ENCODE measurements at regions not wholly inside any gene's neighbourhood (a gene's known extent, or its start where the extent isn't known, plus 50 kb on each side); places are given as distances from the start of the nearest gene placed in this dataset.

DNA sequence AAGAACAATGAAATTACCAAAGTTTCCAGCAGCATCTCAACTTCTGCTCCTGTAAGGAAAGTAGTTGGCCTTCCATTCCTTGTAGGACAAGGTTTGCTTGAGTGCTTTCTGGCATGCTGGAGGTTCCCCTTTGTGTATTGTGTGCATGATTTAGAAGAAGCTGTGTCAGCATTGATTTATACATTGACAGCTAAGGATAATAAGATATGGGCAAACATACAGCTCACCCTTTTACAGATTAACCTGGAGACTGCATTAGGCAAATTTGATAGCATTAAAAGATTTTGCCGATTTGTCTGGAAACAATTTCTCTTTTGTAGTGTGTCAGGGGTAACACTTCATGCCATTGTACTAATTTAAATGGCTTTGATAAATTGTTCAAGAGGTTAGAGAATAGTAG lies 221.8 kb upstream of the PACRGL start:
- intact Hi-C loops (cut with micrococcal nuclease) (no loop called here), dilution Hi-C loops (cut with MboI; ENCODE audit: extremely low pct_ligation_motif_present, low sequenced_read_pairs) (no loop called here)
- ChIA-PET CTCF (interaction anchor here (1.6 kb wide), 1 partner anchor 20 kb away, joined by 3 read pairs; no protein-coding TSS in a partner anchor), POLR2A (no interaction called here)
- BruUV-seq (replicated peaks), result no TSS peak
- H3K27me3 ChIP-seq (ENCODE audit: control insufficient read depth in 2 of 2, insufficient read depth in 2 of 2, low read length in 2 of 2), result no peaks in the 10 kb centered on the region
- H3K9me3 ChIP-seq (replicated peaks; ENCODE audit: control insufficient read depth, insufficient read depth, low read length), result no peaks in the 10 kb centered on the region
- no peaks in the 10 kb centered on the region for H3K79me2 ChIP-seq (ENCODE audit: control insufficient read depth, insufficient read depth, low read length)
- no peak overlapping the region for H2AFZ ChIP-seq (ENCODE audit: low read depth, low read length)
- no peak for DNase-seq (ENCODE audit: low read depth, low spot score)
- TF ChIP-seq FOS (IDR thresholded peaks at IDR 0.05; ENCODE audit: borderline replicate concordance, insufficient read depth, low read length), result no peak
- TF ChIP-seq, protein P1, sequence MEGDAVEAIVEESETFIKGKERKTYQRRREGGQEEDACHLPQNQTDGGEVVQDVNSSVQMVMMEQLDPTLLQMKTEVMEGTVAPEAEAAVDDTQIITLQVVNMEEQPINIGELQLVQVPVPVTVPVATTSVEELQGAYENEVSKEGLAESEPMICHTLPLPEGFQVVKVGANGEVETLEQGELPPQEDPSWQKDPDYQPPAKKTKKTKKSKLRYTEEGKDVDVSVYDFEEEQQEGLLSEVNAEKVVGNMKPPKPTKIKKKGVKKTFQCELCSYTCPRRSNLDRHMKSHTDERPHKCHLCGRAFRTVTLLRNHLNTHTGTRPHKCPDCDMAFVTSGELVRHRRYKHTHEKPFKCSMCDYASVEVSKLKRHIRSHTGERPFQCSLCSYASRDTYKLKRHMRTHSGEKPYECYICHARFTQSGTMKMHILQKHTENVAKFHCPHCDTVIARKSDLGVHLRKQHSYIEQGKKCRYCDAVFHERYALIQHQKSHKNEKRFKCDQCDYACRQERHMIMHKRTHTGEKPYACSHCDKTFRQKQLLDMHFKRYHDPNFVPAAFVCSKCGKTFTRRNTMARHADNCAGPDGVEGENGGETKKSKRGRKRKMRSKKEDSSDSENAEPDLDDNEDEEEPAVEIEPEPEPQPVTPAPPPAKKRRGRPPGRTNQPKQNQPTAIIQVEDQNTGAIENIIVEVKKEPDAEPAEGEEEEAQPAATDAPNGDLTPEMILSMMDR (IDR thresholded peaks at IDR 0.05; ENCODE audit: extremely low read depth in 1 of 2, insufficient read depth in 1 of 2, low read depth in 1 of 2, low read length in 2 of 2), result no peak
- no peak for TF ChIP-seq POLR2AphosphoS5 (IDR thresholded peaks at IDR 0.05; ENCODE audit: insufficient read depth, low read depth, low read length)
- no peak for TF ChIP-seq JUN (IDR thresholded peaks at IDR 0.05; ENCODE audit: borderline replicate concordance, insufficient read depth, insufficient read length, low read depth)
- TF ChIP-seq GATA2 (IDR thresholded peaks at IDR 0.05; ENCODE audit: insufficient read depth, insufficient read length, low read depth, low read length), result no peak
- TF ChIP-seq EZH2 (IDR thresholded peaks at IDR 0.05; ENCODE audit: borderline replicate concordance, low read depth, low read length, severe bottlenecking), result no peak
- TF ChIP-seq, protein P2, sequence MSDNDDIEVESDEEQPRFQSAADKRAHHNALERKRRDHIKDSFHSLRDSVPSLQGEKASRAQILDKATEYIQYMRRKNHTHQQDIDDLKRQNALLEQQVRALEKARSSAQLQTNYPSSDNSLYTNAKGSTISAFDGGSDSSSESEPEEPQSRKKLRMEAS (IDR thresholded peaks at IDR 0.05; ENCODE audit: insufficient read depth, insufficient read length), result no peak
- no peak for TF ChIP-seq POLR2A (IDR thresholded peaks at IDR 0.05; ENCODE audit: low read depth, low read length)
- no peak for TF ChIP-seq MYC (IDR thresholded peaks at IDR 0.05; ENCODE audit: low read depth, low read length)
- FAIRE-seq, result no peak
- H3K36me3 ChIP-seq (ENCODE audit: control insufficient read depth in 2 of 2, extremely low read depth in 1 of 2, insufficient read depth in 2 of 2, low read length in 2 of 2), result no peaks in the 10 kb centered on the region
- no peak overlapping the region for H3K4me3 ChIP-seq (replicated peaks in 1 of 3; ENCODE audit: insufficient read depth in 1 of 3, low read depth in 1 of 3, low read length in 3 of 3)
- no peak overlapping the region for H3K4me2 ChIP-seq (ENCODE audit: insufficient read depth, low read length)
- no peak overlapping the region for H3K27ac ChIP-seq (ENCODE audit: insufficient read depth, low read depth, low read length)
- no peaks in the 10 kb centered on the region for H3K4me1 ChIP-seq (ENCODE audit: control insufficient read depth, extremely low read depth, insufficient read depth, low read length)
- H3K9me1 ChIP-seq (replicated peaks; ENCODE audit: control insufficient read depth, extremely low read depth, insufficient read depth, low read length), result no peaks in the 10 kb centered on the region
- no peak overlapping the region for H3K9ac ChIP-seq (replicated peaks; ENCODE audit: extremely low read depth, insufficient read depth, low read length)
- H4K20me1 ChIP-seq (replicated peaks; ENCODE audit: control insufficient read depth, extremely low read depth, insufficient read depth, low read length), result no peaks in the 10 kb centered on the region

Measured in endothelial cell of umbilical vein (primary cell).